Prostate gland (tissue), 2 donors: ENCODE measurements at regions not wholly inside any gene's neighbourhood (a gene's known extent, or its start where the extent isn't known, plus 50 kb on each side); places are given as distances from the start of the nearest gene placed in this dataset.

ENCODE experiments used
- DNase-seq: peaks from one replicate; pipeline ENCODE4 v3.0.0-alpha.2; 2019; ENCODE audit warnings: low spot score
- H3K27ac ChIP-seq, 2 donors: fragments of 200-600 bp; sonication (generic); 2 replicates each; pipeline ENCODE4 v1.5.1; 2017 to 2019
- H3K27me3 ChIP-seq: fragments of 200-600 bp; sonication (generic); replicated peaks from 2 replicates; pipeline ENCODE4 v1.5.1; 2019; ENCODE audit not compliant: insufficient read depth
- H3K36me3 ChIP-seq, 2 donors: fragments of 200-600 bp; sonication (generic); 1 replicate in 1 of 2; 2 replicates in 1 of 2; pipeline versions ENCODE4 v1.5.1 to v1.8.1; 2017 to 2019
- H3K4me1 ChIP-seq: fragments of 200-600 bp; sonication (generic); replicated peaks from 2 replicates; pipeline ENCODE4 v1.5.1; 2019
- H3K4me3 ChIP-seq, 2 donors: fragments of 200-600 bp; sonication (generic); 2 replicates each; pipeline ENCODE4 v1.5.1; 2017 to 2019
- H3K9me3 ChIP-seq: fragments of 200-600 bp; sonication (generic); 2 replicates; pipeline ENCODE4 v1.5.1; 2017
- POLR2A ChIP-seq: fragments of 450-650 bp; IDR thresholded peaks from one replicate; pipeline ENCODE4 v1.6.1; 2016; ENCODE audit warnings: antibody characterized with exemption, mild to moderate bottlenecking
- POLR2AphosphoS5 ChIP-seq: sonication (generic); formaldehyde crosslinking; IDR thresholded peaks from one replicate; pipeline ENCODE4 v1.6.1; 2017; ENCODE audit warnings: antibody characterized with exemption
- WGBS: methylation state at CpG from one replicate; pipeline ENCODE4 v1.1.5; 2018; 5-methylcytosine and 5-hydroxymethylcytosine counted together
- intact Hi-C: fragments of 100-400 bp; cut with DNase I; formaldehyde crosslinking; loops from one replicate; pipeline ENCODE4 v1.14.2; 2022
- TF ChIP-seq, protein P1 (sequence below), 4 experiments: fragments of 200-600 bp in 2 of 4; fragments of 450-650 bp in 2 of 4; sonication (generic) in 2 of 4; IDR thresholded peaks; 1 replicate in 3 of 4; 2 replicates in 1 of 4; pipeline ENCODE4 v1.5.1; 2016 to 2019; ENCODE audit warnings: antibody characterized with exemption in 4 of 4, mild to moderate bottlenecking in 2 of 4, moderate library complexity in 2 of 4

DNA sequence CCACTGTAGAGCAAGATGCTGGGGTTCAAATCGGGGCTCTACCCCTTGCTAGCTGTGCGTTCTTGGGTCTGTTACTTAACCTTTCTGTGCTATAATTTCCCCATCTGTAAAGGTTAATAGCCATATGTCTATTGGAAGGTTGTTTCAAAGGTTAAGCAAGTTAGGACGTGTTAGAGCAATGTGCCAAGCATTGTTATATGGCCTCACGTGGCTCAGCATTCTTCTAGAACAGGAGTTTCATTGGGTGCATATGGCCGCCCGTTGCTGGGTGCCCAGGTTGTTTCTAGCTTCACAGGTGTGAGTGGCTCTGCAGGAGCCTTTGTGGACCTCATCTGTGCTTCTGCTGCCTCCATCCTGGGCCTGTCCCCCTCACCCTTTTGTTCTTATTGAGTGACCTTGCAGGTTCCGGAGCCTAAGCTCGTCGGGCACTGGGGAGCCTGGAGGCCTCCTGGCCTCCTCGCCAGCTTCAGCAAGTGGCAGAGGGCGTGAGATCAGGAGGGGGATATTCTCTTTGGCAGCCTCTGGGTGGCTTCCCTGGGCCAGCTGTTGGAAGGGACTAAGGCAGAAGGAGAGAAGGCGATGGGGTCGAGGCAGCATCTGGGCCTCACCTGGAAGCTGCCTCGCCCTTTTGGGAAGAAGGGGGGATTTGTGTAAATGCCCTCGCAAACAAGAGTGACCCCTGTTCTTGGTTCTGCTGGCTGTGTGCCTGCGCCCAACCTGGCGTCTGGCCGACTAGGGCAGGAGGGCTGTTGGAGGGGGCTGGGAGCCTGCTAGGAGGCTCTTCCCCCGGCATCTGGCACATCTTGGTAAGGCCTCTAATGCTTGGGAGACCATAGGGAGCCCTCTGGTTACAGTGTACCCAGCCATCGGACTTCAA is 80.2 kb upstream of the CIBAR2 start:
- no peak for DNase-seq

DNA sequence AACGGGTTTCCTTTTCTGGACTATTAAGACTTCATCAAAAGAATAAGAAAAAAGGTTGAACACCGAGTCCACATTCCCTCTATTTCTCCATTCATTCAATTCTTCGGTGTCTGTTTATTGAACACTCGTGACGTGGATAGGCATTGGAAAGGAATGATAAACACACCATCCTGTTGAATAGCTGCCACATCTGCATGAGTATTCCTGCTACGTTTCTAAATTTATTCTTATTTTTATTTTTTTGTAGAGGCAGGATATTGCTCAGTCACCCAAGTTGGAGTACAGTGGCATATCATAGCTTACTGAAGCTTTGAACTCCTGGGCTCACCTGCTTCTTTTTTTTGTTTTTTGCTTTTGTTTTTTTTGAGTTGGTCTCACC is 80.8 kb upstream of the CIBAR2 start:
- Histone ChIP-seq H3K4me3 (no peak overlapping the region), H3K27me3 (no peaks in the 10 kb centered on the region), H3K9me3 (no peaks in the 10 kb centered on the region), H3K4me1 (no peaks in the 10 kb centered on the region), H3K27ac (no peak overlapping the region), H3K36me3 (no peaks in the 10 kb centered on the region)
- no peak for DNase-seq
- TF ChIP-seq POLR2A (no peak), POLR2AphosphoS5 (no peak)
- TF ChIP-seq, protein P1, sequence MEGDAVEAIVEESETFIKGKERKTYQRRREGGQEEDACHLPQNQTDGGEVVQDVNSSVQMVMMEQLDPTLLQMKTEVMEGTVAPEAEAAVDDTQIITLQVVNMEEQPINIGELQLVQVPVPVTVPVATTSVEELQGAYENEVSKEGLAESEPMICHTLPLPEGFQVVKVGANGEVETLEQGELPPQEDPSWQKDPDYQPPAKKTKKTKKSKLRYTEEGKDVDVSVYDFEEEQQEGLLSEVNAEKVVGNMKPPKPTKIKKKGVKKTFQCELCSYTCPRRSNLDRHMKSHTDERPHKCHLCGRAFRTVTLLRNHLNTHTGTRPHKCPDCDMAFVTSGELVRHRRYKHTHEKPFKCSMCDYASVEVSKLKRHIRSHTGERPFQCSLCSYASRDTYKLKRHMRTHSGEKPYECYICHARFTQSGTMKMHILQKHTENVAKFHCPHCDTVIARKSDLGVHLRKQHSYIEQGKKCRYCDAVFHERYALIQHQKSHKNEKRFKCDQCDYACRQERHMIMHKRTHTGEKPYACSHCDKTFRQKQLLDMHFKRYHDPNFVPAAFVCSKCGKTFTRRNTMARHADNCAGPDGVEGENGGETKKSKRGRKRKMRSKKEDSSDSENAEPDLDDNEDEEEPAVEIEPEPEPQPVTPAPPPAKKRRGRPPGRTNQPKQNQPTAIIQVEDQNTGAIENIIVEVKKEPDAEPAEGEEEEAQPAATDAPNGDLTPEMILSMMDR (IDR thresholded peaks at IDR 0.05): no peak
- intact Hi-C loops: no loop called here
- WGBS: 75% methylated on average over 6 of the region's 6 CpGs

More for the DNA sequence above, 80.2 kb upstream of the CIBAR2 start:
- intact Hi-C loops: no loop called here
- 80% methylated on average over 20 of the region's 20 CpGs for WGBS
- Histone ChIP-seq H3K4me1 (no peaks in the 10 kb centered on the region), H3K27me3 (no peaks in the 10 kb centered on the region), H3K9me3 (no peaks in the 10 kb centered on the region), H3K27ac (no peak overlapping the region), H3K36me3 (no peaks in the 10 kb centered on the region), H3K4me3 (no peak overlapping the region)
- TF ChIP-seq POLR2A (no peak), POLR2AphosphoS5 (no peak)
- TF ChIP-seq, protein P1 (IDR thresholded peaks at IDR 0.05): no peak

DNA sequence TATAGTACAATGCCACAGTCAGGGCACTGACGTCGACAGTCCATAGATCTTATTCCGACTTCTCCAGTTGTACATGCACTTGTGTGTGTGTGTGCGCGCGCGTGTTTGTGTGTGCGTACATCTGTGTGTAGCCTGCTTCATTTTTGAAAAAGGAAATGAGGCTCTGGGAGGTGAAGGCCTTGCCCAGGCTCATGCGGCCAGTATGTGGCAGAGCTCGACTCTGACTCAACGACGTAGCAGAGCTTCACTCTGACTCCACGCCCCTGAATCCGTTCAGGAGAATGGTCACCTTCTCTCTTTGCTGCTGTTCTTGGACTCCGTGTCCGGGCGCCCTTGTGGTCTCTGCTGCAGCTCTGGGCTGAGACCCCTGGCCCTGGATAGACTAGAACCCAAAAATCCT is 81.6 kb upstream of the CIBAR2 start:
- Histone ChIP-seq H3K27ac (no peak overlapping the region), H3K4me3 (no peak overlapping the region), H3K27me3 (no peaks in the 10 kb centered on the region), H3K36me3 (no peaks in the 10 kb centered on the region), H3K9me3 (no peaks in the 10 kb centered on the region), H3K4me1 (no peaks in the 10 kb centered on the region)
- no peak for DNase-seq
- 96% methylated on average over 17 of the region's 17 CpGs for WGBS
- no peak for TF ChIP-seq POLR2AphosphoS5
- intact Hi-C loops: no loop called here

DNA sequence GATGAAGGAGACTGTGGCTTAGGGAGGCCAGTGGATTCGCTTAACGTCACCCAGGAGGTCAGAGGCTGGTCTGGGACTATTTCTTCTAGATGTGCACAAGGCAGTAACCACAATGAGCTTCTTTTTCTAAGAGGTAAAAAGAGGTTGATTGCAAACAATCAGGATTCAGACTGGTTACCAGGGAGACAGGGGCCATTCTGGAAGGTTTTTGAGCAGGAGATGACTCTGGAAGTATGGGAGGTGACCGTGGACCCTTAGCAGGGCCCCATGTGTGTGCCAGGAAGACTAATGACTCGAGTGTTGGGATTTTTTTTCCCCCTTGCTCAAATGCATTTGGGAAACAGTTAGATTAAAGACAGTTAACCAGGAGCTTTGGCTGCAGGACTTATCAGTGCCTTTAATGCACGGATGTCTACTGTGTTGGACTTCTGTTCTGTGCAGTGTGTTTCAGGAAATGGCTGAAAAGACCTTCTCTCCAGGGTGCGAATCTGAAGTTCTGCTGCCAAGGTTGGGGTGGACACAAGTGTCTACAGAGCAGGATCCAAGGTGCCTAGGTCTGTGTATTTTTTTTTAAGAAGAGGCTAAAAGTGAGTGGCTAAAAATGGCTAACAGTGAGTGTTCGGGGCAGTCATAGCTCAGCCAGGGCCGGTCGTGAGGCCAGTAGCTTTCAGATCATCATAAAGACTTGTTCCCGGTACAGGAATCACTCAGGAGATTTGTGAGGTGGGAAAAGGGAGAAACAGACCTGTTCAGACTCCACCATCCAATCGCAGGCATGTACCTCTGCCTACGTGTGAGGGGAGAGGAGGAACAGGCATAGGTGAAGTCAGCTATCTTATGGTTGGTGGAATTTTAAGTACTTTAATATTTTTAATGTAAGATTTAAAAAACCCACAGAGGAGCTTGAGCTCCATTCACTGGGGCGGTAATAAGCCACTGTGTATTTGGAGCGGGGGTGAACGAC is 82.3 kb upstream of the CIBAR2 start:
- 91% methylated on average over 15 of the region's 15 CpGs for WGBS

DNA sequence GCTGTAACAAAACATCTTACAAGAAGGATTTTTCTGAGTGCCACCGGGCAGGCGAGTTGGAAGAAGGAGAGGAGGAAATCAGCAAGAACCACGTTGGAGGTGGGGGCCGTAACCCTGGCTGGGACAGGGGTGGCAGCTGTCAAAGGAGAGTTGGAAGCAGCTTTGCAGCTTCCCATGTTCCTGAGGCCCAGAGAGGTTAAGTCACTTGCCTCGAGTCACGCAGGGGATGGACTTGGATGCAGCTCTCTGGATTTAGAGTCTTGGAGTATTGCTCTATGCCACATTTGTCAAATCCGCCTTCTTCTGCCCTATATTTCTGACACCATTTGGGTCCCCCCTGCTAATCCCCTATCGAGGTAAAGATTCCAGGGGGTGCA is 83.0 kb upstream of the CIBAR2 start:
- Histone ChIP-seq H3K27ac (no peak overlapping the region), H3K36me3 (no peaks in the 10 kb centered on the region), H3K4me3 (no peak overlapping the region), H3K9me3 (no peaks in the 10 kb centered on the region), H3K4me1 (no peaks in the 10 kb centered on the region), H3K27me3 (no peaks in the 10 kb centered on the region)
- WGBS: 81% methylated on average over 8 of the region's 8 CpGs
- intact Hi-C loops: no loop called here
- DNase-seq: no peak
- TF ChIP-seq POLR2A (no peak), POLR2AphosphoS5 (no peak)
- TF ChIP-seq, protein P1 (IDR thresholded peaks at IDR 0.05): no peak

More for the DNA sequence above, 82.3 kb upstream of the CIBAR2 start:
- no peak overlapping the region for H3K4me3 ChIP-seq
- DNase-seq: no peak
- no peaks in the 10 kb centered on the region for H3K36me3 ChIP-seq
- no peaks in the 10 kb centered on the region for H3K27me3 ChIP-seq
- H3K27ac ChIP-seq: no peak overlapping the region
- H3K4me1 ChIP-seq: no peaks in the 10 kb centered on the region
- intact Hi-C loops: no loop called here
- TF ChIP-seq POLR2AphosphoS5 (no peak), POLR2A (no peak)
- TF ChIP-seq, protein P1 (IDR thresholded peaks at IDR 0.05): no peak
- H3K9me3 ChIP-seq: no peaks in the 10 kb centered on the region
